ENCODE measurements at regions not wholly inside any gene's neighbourhood (a gene's known extent, or its start where the extent isn't known, plus 50 kb on each side); places are given as distances from the start of the nearest gene placed in this dataset.

DNA sequence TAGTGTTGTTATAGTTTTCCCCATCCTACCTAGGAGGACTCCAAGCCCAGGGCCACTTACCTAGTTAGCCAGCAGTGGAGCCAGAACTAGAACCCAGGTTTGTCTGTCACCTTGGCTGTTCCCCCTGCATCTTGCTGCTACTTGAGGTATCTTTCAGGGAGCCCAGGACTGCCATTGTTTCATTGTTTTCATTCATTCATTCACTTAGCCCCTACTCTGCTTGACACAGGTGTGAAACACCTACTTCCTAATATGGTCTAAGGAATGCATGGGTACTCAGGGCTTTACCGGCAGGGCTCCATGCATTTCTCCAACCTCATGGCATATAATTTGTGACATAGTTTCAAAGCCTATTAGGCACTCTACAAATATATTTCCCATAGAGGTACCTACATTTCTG lies 266.6 kb upstream of the TPM1 start:
- peaks cover 4 to 6% of the 10 kb centered on the region in 2 donors for H3K4me1 ChIP-seq (ENCODE audit: control insufficient read depth in 2 of 2, insufficient read depth in 2 of 2, low read length in 2 of 2)
- no peak overlapping the region for H3K27ac ChIP-seq (ENCODE audit: low read depth in 2 of 2, low read length in 2 of 2)
- no peaks in the 10 kb centered on the region for H3K27me3 ChIP-seq (ENCODE audit: control insufficient read depth in 2 of 2, insufficient read depth in 2 of 2, low read length in 2 of 2)
- H3K36me3 ChIP-seq (ENCODE audit: control insufficient read depth in 2 of 2, insufficient read depth in 2 of 2, low read length in 2 of 2), result peaks cover 49 to 63% of the 10 kb centered on the region in 2 donors
- H3K9ac ChIP-seq (ENCODE audit: low read depth in 1 of 2, low read length in 2 of 2), result no peak overlapping the region
- H3K9me3 ChIP-seq (ENCODE audit: control insufficient read depth in 2 of 2, low read length in 2 of 2), result no peaks in the 10 kb centered on the region
- no peak overlapping the region for H3K4me3 ChIP-seq (ENCODE audit: low read length in 2 of 2)

DNA sequence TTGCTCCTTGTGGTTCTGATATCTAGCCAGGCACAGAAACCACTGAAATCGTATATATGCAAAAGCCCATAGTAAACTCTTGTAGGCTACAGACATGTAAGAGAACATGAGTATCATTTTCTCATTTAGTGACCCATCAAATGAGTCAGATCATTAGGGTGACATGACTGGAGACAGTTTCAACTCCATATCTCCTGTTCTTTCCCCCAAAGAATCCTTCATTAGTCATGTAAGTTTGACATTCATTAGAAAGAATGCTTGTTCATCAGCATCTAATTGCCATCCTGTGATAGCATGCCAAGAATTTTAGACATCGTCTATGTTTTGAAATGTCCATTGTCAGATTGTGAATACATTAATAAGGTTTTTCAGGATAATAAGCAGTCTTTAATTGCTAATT lies 264.9 kb upstream of the TPM1 start:
- no peaks in the 10 kb centered on the region for H3K27me3 ChIP-seq (ENCODE audit: control insufficient read depth in 2 of 2, insufficient read depth in 2 of 2, low read length in 2 of 2)
- H3K9ac ChIP-seq (ENCODE audit: low read depth in 1 of 2, low read length in 2 of 2), result no peak overlapping the region
- H3K4me3 ChIP-seq (ENCODE audit: low read length in 2 of 2), result no peak overlapping the region
- H3K9me3 ChIP-seq (ENCODE audit: control insufficient read depth in 2 of 2, low read length in 2 of 2), result no peaks in the 10 kb centered on the region
- peaks cover 4 to 6% of the 10 kb centered on the region in 2 donors for H3K4me1 ChIP-seq (ENCODE audit: control insufficient read depth in 2 of 2, insufficient read depth in 2 of 2, low read length in 2 of 2)
- peaks cover 36 to 54% of the 10 kb centered on the region in 2 donors for H3K36me3 ChIP-seq (ENCODE audit: control insufficient read depth in 2 of 2, insufficient read depth in 2 of 2, low read length in 2 of 2)
- no peak overlapping the region for H3K27ac ChIP-seq (ENCODE audit: low read depth in 2 of 2, low read length in 2 of 2)

DNA sequence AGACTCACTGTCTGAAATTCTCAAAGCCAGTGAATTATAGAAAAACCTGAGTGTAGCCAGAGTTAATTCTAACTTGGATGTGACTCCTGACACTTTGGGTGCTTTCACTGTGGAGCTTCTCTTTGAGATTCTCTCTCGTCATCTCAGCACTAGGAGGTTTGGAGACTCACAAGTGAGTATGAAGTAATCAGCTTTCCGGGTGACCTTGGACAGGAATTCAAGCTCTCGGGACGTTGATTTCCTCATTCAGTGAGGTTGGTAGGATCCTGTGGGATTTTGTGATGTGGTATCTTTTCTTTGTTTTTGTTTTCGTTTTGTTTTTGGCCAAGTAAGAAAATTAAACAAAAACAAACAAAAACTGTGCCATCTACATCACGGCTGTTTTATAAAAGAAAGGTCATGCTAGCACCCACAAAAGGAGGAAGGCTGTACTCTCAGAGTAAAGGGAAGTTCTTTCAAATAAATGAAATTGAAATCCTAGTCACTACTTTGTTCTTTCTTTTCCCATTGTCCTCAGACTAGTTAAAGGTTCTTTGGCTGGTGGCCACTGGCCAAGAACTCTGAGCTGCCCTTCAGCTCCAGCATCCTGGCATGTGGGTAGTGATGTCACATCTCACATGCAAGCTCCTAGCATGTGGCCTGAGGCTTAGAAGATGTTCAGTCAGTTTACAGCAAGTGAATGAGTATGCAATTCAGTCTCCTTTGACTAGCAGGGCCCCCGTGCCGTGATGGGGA lies 263.3 kb upstream of the TPM1 start:
- Histone ChIP-seq H3K36me3 (ENCODE audit: control insufficient read depth in 2 of 2, insufficient read depth in 2 of 2, low read length in 2 of 2) (peaks cover 33 to 53% of the 10 kb centered on the region in 2 donors), H3K4me3 (ENCODE audit: low read length in 2 of 2) (no peak overlapping the region), H3K27ac (ENCODE audit: low read depth in 2 of 2, low read length in 2 of 2) (no peak overlapping the region)

DNA sequence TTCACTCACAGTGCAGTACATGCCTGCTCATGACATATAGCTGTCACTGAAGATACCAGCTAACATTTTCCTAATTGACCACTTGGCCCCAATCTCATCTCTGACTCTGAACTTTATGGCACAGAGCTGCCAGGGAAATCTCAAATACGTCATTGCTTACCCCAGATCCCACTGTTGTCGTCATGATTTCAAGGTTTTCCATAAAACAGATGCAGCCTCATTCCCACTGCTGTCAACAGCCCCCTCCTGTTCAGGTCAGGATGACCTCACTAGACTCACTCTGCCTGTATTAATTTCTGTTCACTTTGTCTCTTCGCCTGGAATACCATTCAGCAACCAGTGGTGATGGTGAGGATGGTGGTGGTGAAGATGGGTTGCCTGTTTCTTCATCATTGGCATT lies 262.6 kb upstream of the TPM1 start:
- Histone ChIP-seq H3K36me3 (ENCODE audit: control insufficient read depth in 2 of 2, insufficient read depth in 2 of 2, low read length in 2 of 2) (peaks cover 31 to 49% of the 10 kb centered on the region in 2 donors), H3K9me3 (ENCODE audit: control insufficient read depth in 2 of 2, low read length in 2 of 2) (no peaks in the 10 kb centered on the region)

More for the DNA sequence above, 263.3 kb upstream of the TPM1 start:
- Histone ChIP-seq H3K9ac (ENCODE audit: low read depth in 1 of 2, low read length in 2 of 2) (no peak overlapping the region), H3K9me3 (ENCODE audit: control insufficient read depth in 2 of 2, low read length in 2 of 2) (no peaks in the 10 kb centered on the region), H3K27me3 (ENCODE audit: control insufficient read depth in 2 of 2, insufficient read depth in 2 of 2, low read length in 2 of 2) (no peaks in the 10 kb centered on the region), H3K4me1 (ENCODE audit: control insufficient read depth in 2 of 2, insufficient read depth in 2 of 2, low read length in 2 of 2) (no peaks in the 10 kb centered on the region)

DNA sequence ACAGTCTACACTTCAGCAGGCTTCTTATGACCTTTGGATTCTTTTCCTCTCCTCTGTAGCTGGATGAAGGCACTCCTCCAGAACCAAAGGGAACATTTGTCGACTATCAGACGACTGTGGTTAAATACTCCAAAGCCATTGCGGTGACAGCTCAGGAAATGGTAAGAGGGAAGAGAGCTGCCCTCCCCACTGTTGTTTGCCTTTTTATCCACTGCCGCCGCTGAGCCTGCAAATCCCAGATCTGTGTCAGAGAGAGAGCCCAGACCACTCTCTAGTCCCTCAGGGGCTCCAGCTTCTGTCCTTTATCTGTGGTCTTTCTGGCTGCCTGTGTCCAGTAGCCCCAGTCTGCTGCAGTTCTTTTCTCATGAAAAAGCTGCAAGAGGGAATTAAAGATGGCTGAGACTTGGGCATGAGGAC lies 261.5 kb upstream of the TPM1 start:
- Histone ChIP-seq H3K36me3 (ENCODE audit: control insufficient read depth in 2 of 2, insufficient read depth in 2 of 2, low read length in 2 of 2) (peaks cover 25 to 39% of the 10 kb centered on the region in 2 donors), H3K9ac (ENCODE audit: low read depth in 1 of 2, low read length in 2 of 2) (no peak overlapping the region), H3K4me1 (ENCODE audit: control insufficient read depth in 2 of 2, insufficient read depth in 2 of 2, low read length in 2 of 2) (no peaks in the 10 kb centered on the region), H3K9me3 (ENCODE audit: control insufficient read depth in 2 of 2, low read length in 2 of 2) (no peaks in the 10 kb centered on the region), H3K27ac (ENCODE audit: low read depth in 2 of 2, low read length in 2 of 2) (no peak overlapping the region), H3K27me3 (ENCODE audit: control insufficient read depth in 2 of 2, insufficient read depth in 2 of 2, low read length in 2 of 2) (no peaks in the 10 kb centered on the region), H3K4me3 (ENCODE audit: low read length in 2 of 2) (no peak overlapping the region)

More for the DNA sequence above, 262.6 kb upstream of the TPM1 start:
- Histone ChIP-seq H3K9ac (ENCODE audit: low read depth in 1 of 2, low read length in 2 of 2) (no peak overlapping the region), H3K27me3 (ENCODE audit: control insufficient read depth in 2 of 2, insufficient read depth in 2 of 2, low read length in 2 of 2) (no peaks in the 10 kb centered on the region), H3K27ac (ENCODE audit: low read depth in 2 of 2, low read length in 2 of 2) (no peak overlapping the region), H3K4me1 (ENCODE audit: control insufficient read depth in 2 of 2, insufficient read depth in 2 of 2, low read length in 2 of 2) (no peaks in the 10 kb centered on the region), H3K4me3 (ENCODE audit: low read length in 2 of 2) (no peak overlapping the region)

DNA sequence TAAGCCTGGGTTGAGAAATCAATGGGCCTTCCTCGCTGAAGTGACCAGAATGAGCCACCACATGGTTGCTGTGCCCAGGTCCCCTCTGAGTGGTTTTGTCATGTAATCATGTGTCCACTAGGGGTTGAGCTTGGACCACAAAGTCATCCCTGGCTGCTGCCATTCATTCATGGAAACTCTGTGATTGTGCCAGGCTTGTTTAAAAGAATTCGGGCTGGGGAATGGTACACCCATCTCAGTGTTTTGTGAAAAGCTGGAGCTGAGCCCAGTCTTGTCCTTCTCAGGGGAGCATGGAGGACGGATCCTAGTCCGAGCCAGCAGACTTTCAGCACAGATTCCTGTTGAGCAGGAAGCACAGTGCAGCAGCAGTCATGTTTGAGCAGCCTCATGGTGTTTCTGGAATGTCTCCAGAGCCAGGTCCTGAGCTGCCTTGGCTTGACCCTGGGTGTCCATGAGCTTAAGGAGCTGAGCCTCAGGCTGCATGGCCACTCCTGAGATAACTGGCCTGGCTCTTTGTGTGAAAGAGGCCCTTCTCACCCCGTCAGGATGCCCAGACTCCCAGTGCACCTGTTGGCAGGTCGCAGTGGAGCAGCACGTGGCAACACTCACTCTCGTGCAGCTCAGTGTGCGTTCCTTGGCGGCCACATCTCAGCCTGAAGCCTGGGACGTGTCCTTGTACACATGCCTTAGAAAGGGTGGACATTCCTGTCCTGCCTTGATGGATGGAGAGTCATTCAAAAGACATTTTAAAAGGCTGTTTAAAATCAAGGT lies 260.3 kb upstream of the TPM1 start:
- Histone ChIP-seq H3K4me1 (ENCODE audit: control insufficient read depth in 2 of 2, insufficient read depth in 2 of 2, low read length in 2 of 2) (no peaks in the 10 kb centered on the region), H3K27ac (ENCODE audit: low read depth in 2 of 2, low read length in 2 of 2) (no peak overlapping the region), H3K4me3 (ENCODE audit: low read length in 2 of 2) (no peak overlapping the region), H3K36me3 (ENCODE audit: control insufficient read depth in 2 of 2, insufficient read depth in 2 of 2, low read length in 2 of 2) (peaks cover 25 to 36% of the 10 kb centered on the region in 2 donors), H3K9me3 (ENCODE audit: control insufficient read depth in 2 of 2, low read length in 2 of 2) (no peaks in the 10 kb centered on the region), H3K9ac (ENCODE audit: low read depth in 1 of 2, low read length in 2 of 2) (no peak overlapping the region), H3K27me3 (ENCODE audit: control insufficient read depth in 2 of 2, insufficient read depth in 2 of 2, low read length in 2 of 2) (no peaks in the 10 kb centered on the region)

DNA sequence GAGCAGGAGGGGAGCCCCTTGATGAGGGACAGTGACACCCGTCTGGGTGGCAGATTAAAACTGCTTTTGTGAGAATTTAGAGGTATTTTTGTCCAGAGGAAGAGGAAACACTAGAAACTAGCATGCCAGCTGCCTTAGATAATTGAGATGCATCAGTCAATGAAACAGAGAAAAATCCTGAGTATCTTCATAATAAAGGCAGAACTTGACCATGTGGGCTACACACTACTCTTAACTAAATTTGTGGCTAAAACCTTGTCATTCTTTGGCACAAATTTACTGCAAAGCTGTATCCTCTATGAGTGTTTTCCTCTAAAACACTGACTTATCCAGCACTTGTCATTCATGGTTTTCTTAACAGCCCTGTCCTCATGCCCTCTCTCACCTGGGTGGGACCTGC lies 259.7 kb upstream of the TPM1 start:
- Histone ChIP-seq H3K27ac (ENCODE audit: low read depth in 2 of 2, low read length in 2 of 2) (no peak overlapping the region), H3K36me3 (ENCODE audit: control insufficient read depth in 2 of 2, insufficient read depth in 2 of 2, low read length in 2 of 2) (peaks cover 25 to 36% of the 10 kb centered on the region in 2 donors), H3K9ac (ENCODE audit: low read depth in 1 of 2, low read length in 2 of 2) (no peak overlapping the region), H3K4me3 (ENCODE audit: low read length in 2 of 2) (no peak overlapping the region), H3K27me3 (ENCODE audit: control insufficient read depth in 2 of 2, insufficient read depth in 2 of 2, low read length in 2 of 2) (no peaks in the 10 kb centered on the region), H3K4me1 (ENCODE audit: control insufficient read depth in 2 of 2, insufficient read depth in 2 of 2, low read length in 2 of 2) (no peaks in the 10 kb centered on the region), H3K9me3 (ENCODE audit: control insufficient read depth in 2 of 2, low read length in 2 of 2) (no peaks in the 10 kb centered on the region)

DNA sequence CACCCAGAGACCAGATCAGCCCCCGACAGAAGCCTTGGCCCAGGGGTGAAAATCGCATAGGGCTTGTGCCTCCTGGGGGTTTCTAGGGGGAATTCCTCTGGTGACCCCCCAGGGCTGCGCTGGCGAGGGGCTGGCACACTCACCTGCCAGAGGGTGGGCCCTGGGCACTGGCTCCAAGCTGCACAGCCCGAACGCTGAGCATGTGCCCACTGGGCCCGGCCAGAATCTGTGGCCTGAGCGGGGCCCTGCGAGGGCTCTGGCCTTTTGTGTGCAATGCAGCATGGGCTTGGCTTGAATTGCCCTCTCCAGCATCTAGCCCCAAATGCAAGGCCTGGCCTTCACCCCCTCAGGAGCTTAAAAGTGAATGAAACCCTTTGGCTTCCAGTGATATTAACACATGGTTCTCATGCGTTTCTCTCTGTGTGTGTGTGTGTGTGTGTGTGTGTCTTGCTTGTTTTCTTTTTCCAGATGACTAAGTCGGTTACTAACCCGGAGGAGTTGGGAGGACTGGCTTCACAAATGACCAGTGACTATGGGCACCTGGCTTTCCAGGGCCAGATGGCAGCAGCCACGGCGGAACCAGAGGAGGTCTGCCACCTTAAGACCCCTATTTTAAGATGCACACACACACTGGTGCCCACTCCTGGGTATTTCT lies 259.1 kb upstream of the TPM1 start:
- no peak overlapping the region for H3K27ac ChIP-seq (ENCODE audit: low read depth in 2 of 2, low read length in 2 of 2)
- H3K4me1 ChIP-seq (ENCODE audit: control insufficient read depth in 2 of 2, insufficient read depth in 2 of 2, low read length in 2 of 2), result no peaks in the 10 kb centered on the region
- no peak overlapping the region for H3K4me3 ChIP-seq (ENCODE audit: low read length in 2 of 2)
- H3K36me3 ChIP-seq (ENCODE audit: control insufficient read depth in 2 of 2, insufficient read depth in 2 of 2, low read length in 2 of 2), result peaks cover 25 to 35% of the 10 kb centered on the region in 2 donors
- H3K9ac ChIP-seq (ENCODE audit: low read depth in 1 of 2, low read length in 2 of 2), result no peak overlapping the region
- no peaks in the 10 kb centered on the region for H3K27me3 ChIP-seq (ENCODE audit: control insufficient read depth in 2 of 2, insufficient read depth in 2 of 2, low read length in 2 of 2)
- H3K9me3 ChIP-seq (ENCODE audit: control insufficient read depth in 2 of 2, low read length in 2 of 2), result no peaks in the 10 kb centered on the region

DNA sequence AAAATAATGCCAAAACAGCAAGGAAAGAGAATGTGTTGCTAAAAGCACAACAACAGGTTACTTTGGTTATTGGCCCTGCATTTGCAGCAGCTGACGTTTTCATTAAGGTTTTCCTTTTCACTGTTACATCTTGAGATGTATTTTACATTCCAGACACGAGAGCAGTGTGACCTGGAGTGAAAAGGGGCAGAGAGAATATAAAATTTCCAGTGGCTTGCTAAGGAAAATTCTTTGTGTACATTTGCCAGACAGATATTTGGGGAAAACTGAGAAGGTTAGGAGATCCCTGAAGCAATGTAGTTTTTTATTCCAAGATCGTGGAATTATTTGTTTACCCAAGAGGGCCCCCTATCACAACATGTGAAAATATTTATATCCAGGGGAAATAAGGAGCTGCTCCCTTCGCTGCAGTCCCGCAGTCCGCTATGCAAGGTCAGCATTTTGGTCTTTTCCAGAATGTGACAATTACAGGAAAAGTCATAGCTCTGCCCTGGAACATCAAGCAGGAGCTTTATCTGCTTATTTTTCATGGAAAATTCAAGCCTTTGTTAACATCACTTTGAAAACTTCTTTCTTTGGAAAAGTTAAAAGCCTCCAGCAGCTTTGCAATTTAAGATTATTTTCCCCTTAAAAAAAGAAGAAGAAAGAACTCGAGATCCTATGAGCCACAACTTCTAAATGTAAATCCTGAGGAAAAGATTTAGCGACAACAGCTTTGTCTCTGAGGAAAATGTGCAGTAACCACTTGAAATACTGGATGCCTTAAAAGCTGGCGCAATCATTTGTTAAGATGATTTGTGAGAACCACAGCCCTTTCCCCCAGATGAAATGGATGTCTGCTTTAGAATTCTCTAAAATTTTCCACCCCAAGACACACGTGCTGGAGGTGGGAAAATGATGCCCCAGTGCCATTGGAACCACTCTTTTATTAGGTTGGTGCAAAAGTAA lies 256.4 kb upstream of the TPM1 start:
- H3K4me3 ChIP-seq (ENCODE audit: low read length in 2 of 2), result no peak overlapping the region
- H3K9me3 ChIP-seq (ENCODE audit: control insufficient read depth in 2 of 2, low read length in 2 of 2), result no peaks in the 10 kb centered on the region
- no peak overlapping the region for H3K27ac ChIP-seq (ENCODE audit: low read depth in 2 of 2, low read length in 2 of 2)
- no peaks in the 10 kb centered on the region for H3K27me3 ChIP-seq (ENCODE audit: control insufficient read depth in 2 of 2, insufficient read depth in 2 of 2, low read length in 2 of 2)
- no peaks in the 10 kb centered on the region for H3K4me1 ChIP-seq (ENCODE audit: control insufficient read depth in 2 of 2, insufficient read depth in 2 of 2, low read length in 2 of 2)
- H3K36me3 ChIP-seq (ENCODE audit: control insufficient read depth in 2 of 2, insufficient read depth in 2 of 2, low read length in 2 of 2), result peaks cover 18 to 22% of the 10 kb centered on the region in 2 donors
- no peak overlapping the region for H3K9ac ChIP-seq (ENCODE audit: low read depth in 1 of 2, low read length in 2 of 2)
